ENCODE measurements at regions not wholly inside any gene's neighbourhood (a gene's known extent, or its start where the extent isn't known, plus 50 kb on each side); places are given as distances from the start of the nearest gene placed in this dataset.

- DNase-seq (ENCODE audit: low spot score in 2 of 2) = no peak
- H3K36me3 ChIP-seq = no peaks in the 10 kb centered on the region
- no peaks in the 10 kb centered on the region for H3K27me3 ChIP-seq
- TF ChIP-seq POLR2A (IDR thresholded peaks at IDR 0.05) (no peak), CTCF (IDR thresholded peaks at IDR 0.05) (no peak), EP300 (IDR thresholded peaks at IDR 0.05) (no peak), POLR2AphosphoS5 (IDR thresholded peaks at IDR 0.05) (no peak)
- H3K4me3 ChIP-seq = no peak overlapping the region
- WGBS = 73% methylated on average over 7 of the region's 7 CpGs
- H3K4me1 ChIP-seq = peaks cover 33% of the 10 kb centered on the region
- no peaks in the 10 kb centered on the region for H3K9me3 ChIP-seq
- peak overlapping the region; percentile 37 for H3K27ac ChIP-seq
Observed at GRCh38 chr1:244352156-244352830, 99.4 kb downstream of the ADSS2 start.

GRCh38 chr1:244353551-244354091 lies 98.1 kb downstream of the ADSS2 start:
- Histone ChIP-seq H3K4me3 (no peak overlapping the region), H3K36me3 (no peaks in the 10 kb centered on the region), H3K9me3 (no peaks in the 10 kb centered on the region), H3K27me3 (no peaks in the 10 kb centered on the region), H3K4me1 (peaks cover 27% of the 10 kb centered on the region), H3K27ac (peak overlapping the region; percentile 75)
- no peak for TF ChIP-seq EP300 (IDR thresholded peaks at IDR 0.05)
- peak in 1 of 3 donors; percentile 50 for TF ChIP-seq POLR2AphosphoS5 (IDR thresholded peaks at IDR 0.05)
- peak; percentile 81 to 85 for DNase-seq (ENCODE audit: low spot score in 2 of 2)
- 16% methylated on average over 7 of the region's 7 CpGs for WGBS

- H3K4me3 ChIP-seq = no peak overlapping the region
- peaks cover 15% of the 10 kb centered on the region for H3K4me1 ChIP-seq
- H3K27ac ChIP-seq = no peak overlapping the region
- H3K36me3 ChIP-seq = no peaks in the 10 kb centered on the region
- no peak for TF ChIP-seq EP300 (IDR thresholded peaks at IDR 0.05)
- DNase-seq (ENCODE audit: low spot score in 2 of 2) = no peak
- H3K27me3 ChIP-seq = no peaks in the 10 kb centered on the region
- 84% methylated on average over 5 of the region's 5 CpGs for WGBS
- H3K9me3 ChIP-seq = no peaks in the 10 kb centered on the region
Observed at GRCh38 chr1:244354810-244355278, 96.9 kb downstream of the ADSS2 start.

- H3K27ac ChIP-seq = no peak overlapping the region
- H3K4me3 ChIP-seq = no peak overlapping the region
- no peak for DNase-seq (ENCODE audit: low spot score in 2 of 2)
- peaks cover 14% of the 10 kb centered on the region for H3K4me1 ChIP-seq
- H3K36me3 ChIP-seq = no peaks in the 10 kb centered on the region
- H3K9me3 ChIP-seq = no peaks in the 10 kb centered on the region
- TF ChIP-seq POLR2A (IDR thresholded peaks at IDR 0.05) (no peak), CTCF (IDR thresholded peaks at IDR 0.05) (no peak), POLR2AphosphoS5 (IDR thresholded peaks at IDR 0.05) (no peak), EP300 (IDR thresholded peaks at IDR 0.05) (no peak)
- WGBS = 94% methylated on average over 1 of the region's 1 CpG
- H3K27me3 ChIP-seq = no peaks in the 10 kb centered on the region
Observed at GRCh38 chr1:244356376-244356775, 95.3 kb downstream of the ADSS2 start.
